Stimulated activated CD4-positive, alpha-beta T cell treated with anti-CD3 and anti-CD28 coated beads, Interleukin-1b, Interleukin-23, amount 100 ng/mL, for 48 hours (primary cell): ENCODE measurements at regions not wholly inside any gene's neighbourhood (a gene's known extent, or its start where the extent isn't known, plus 50 kb on each side); places are given as distances from the start of the nearest gene placed in this dataset.

Source experiments
- DNase-seq: peaks from one replicate; pipeline ENCODE4 v3.0.0-alpha.2; 2020

GRCh38 chr13:79749984-79750551 is 269.1 kb downstream of the NDFIP2 start:
- no peak for DNase-seq

GRCh38 chr13:79749566-79749965 is 268.6 kb downstream of the NDFIP2 start:
- DNase-seq, result no peak

GRCh38 chr13:79745081-79745480 is 264.1 kb downstream of the NDFIP2 start:
- DNase-seq, result no peak

- DNase-seq, result no peak
Measured at GRCh38 chr13:79742923-79743322, 262.0 kb downstream of the NDFIP2 start.

GRCh38 chr13:79740991-79741390 is 260.0 kb downstream of the NDFIP2 start:
- DNase-seq, result no peak

- no peak for DNase-seq
Measured at GRCh38 chr13:79736356-79736755, 255.4 kb downstream of the NDFIP2 start.

- DNase-seq, result no peak
Measured at GRCh38 chr13:79735228-79735627, 254.3 kb downstream of the NDFIP2 start.

GRCh38 chr13:79727086-79727485 is 246.1 kb downstream of the NDFIP2 start:
- no peak for DNase-seq

- no peak for DNase-seq
Measured at GRCh38 chr13:79725841-79726240, 244.9 kb downstream of the NDFIP2 start.

- DNase-seq, result no peak
Measured at GRCh38 chr13:79724348-79725103, 243.6 kb downstream of the NDFIP2 start.

GRCh38 chr13:79723519-79724024 is 242.6 kb downstream of the NDFIP2 start:
- no peak for DNase-seq

- DNase-seq, result no peak
Measured at GRCh38 chr13:79722885-79723445, 242.0 kb downstream of the NDFIP2 start.

- DNase-seq, result no peak
Measured at GRCh38 chr13:79716191-79716590, 235.2 kb downstream of the NDFIP2 start.

GRCh38 chr13:79711631-79712030 is 230.7 kb downstream of the NDFIP2 start:
- DNase-seq, result no peak

GRCh38 chr13:79710376-79710775 is 229.4 kb downstream of the NDFIP2 start:
- no peak for DNase-seq

- DNase-seq, result no peak
Measured at GRCh38 chr13:79709471-79709870, 228.5 kb downstream of the NDFIP2 start.

GRCh38 chr13:79703772-79704171 is 222.8 kb downstream of the NDFIP2 start:
- DNase-seq, result no peak

GRCh38 chr13:79695754-79696153 is 214.8 kb downstream of the NDFIP2 start:
- no peak for DNase-seq

- no peak for DNase-seq
Measured at GRCh38 chr13:79692846-79693245, 211.9 kb downstream of the NDFIP2 start.

GRCh38 chr13:79691826-79692225 is 210.9 kb downstream of the NDFIP2 start:
- DNase-seq, result no peak

GRCh38 chr13:79688741-79689140 is 207.8 kb downstream of the NDFIP2 start:
- no peak for DNase-seq

GRCh38 chr13:79686441-79686840 is 205.5 kb downstream of the NDFIP2 start:
- no peak for DNase-seq

GRCh38 chr13:79684371-79684770 is 203.4 kb downstream of the NDFIP2 start:
- DNase-seq, result no peak

GRCh38 chr13:79682164-79682563 is 201.2 kb downstream of the NDFIP2 start:
- DNase-seq, result no peak
